ENCODE measurements at regions not wholly inside any gene's neighbourhood (a gene's known extent, or its start where the extent isn't known, plus 50 kb on each side); places are given as distances from the start of the nearest gene placed in this dataset.

- no peaks in the 10 kb centered on the region for H3K9me3 Mint-ChIP-seq
- H3K4me3 Mint-ChIP-seq = no peak overlapping the region
- H3K27me3 Mint-ChIP-seq (ENCODE audit: low read depth) = peaks cover 14% of the 10 kb centered on the region
- peak overlapping the region; percentile 16 for H3K27ac Mint-ChIP-seq (ENCODE audit: unreplicated experiment)
- no peak for TF ChIP-seq CTCF (conservative IDR thresholded peaks at IDR 0.05)
- no peaks in the 10 kb centered on the region for H3K36me3 Mint-ChIP-seq (ENCODE audit: low read depth)
- H3K4me1 Mint-ChIP-seq = peaks cover 5% of the 10 kb centered on the region
- no peak for DNase-seq (ENCODE audit: low read depth, low spot score)
Observed at GRCh38 chr19:29371251-29372090, 154.3 kb upstream of the VSTM2B start.

- H3K27me3 Mint-ChIP-seq (ENCODE audit: low read depth) = peaks cover 8% of the 10 kb centered on the region
- H3K9me3 Mint-ChIP-seq = no peaks in the 10 kb centered on the region
- no peak overlapping the region for H3K27ac Mint-ChIP-seq (ENCODE audit: unreplicated experiment)
- H3K4me3 Mint-ChIP-seq = no peak overlapping the region
- H3K36me3 Mint-ChIP-seq (ENCODE audit: low read depth) = no peaks in the 10 kb centered on the region
- no peak for TF ChIP-seq CTCF (conservative IDR thresholded peaks at IDR 0.05)
- DNase-seq (ENCODE audit: low read depth, low spot score) = no peak
- H3K4me1 Mint-ChIP-seq = peaks cover 5% of the 10 kb centered on the region
Observed at GRCh38 chr19:29372091-29372415, 153.7 kb upstream of the VSTM2B start.

GRCh38 chr19:29372461-29372860, 153.3 kb upstream of the VSTM2B start:
- no peak for DNase-seq (ENCODE audit: low read depth, low spot score)
- no peak for TF ChIP-seq CTCF (conservative IDR thresholded peaks at IDR 0.05)
- Mint-ChIP-seq H3K36me3 (ENCODE audit: low read depth) (no peaks in the 10 kb centered on the region), H3K4me1 (peaks cover 5% of the 10 kb centered on the region), H3K4me3 (no peak overlapping the region), H3K27me3 (ENCODE audit: low read depth) (peaks cover 6% of the 10 kb centered on the region), H3K9me3 (no peaks in the 10 kb centered on the region), H3K27ac (ENCODE audit: unreplicated experiment) (no peak overlapping the region)

GRCh38 chr19:29372921-29373797, 152.6 kb upstream of the VSTM2B start:
- Mint-ChIP-seq H3K4me1 (peaks cover 5% of the 10 kb centered on the region), H3K9me3 (no peaks in the 10 kb centered on the region), H3K36me3 (ENCODE audit: low read depth) (no peaks in the 10 kb centered on the region), H3K27ac (ENCODE audit: unreplicated experiment) (no peak overlapping the region), H3K27me3 (ENCODE audit: low read depth) (peaks cover 5% of the 10 kb centered on the region), H3K4me3 (no peak overlapping the region)
- TF ChIP-seq CTCF (conservative IDR thresholded peaks at IDR 0.05) = no peak
- DNase-seq (ENCODE audit: low read depth, low spot score) = peak; percentile 0

- Mint-ChIP-seq H3K4me3 (no peak overlapping the region), H3K36me3 (ENCODE audit: low read depth) (no peaks in the 10 kb centered on the region), H3K27ac (ENCODE audit: unreplicated experiment) (no peak overlapping the region), H3K9me3 (no peaks in the 10 kb centered on the region), H3K27me3 (ENCODE audit: low read depth) (peaks cover 18% of the 10 kb centered on the region), H3K4me1 (peaks cover 9% of the 10 kb centered on the region)
- TF ChIP-seq CTCF (conservative IDR thresholded peaks at IDR 0.05) = no peak
- no peak for DNase-seq (ENCODE audit: low read depth, low spot score)
Observed at GRCh38 chr19:29375429-29376119, 150.2 kb upstream of the VSTM2B start.
